RWPE2 (cell line): ENCODE measurements at regions not wholly inside any gene's neighbourhood (a gene's known extent, or its start where the extent isn't known, plus 50 kb on each side); places are given as distances from the start of the nearest gene placed in this dataset.

Experiments used
- ATAC-seq: fragments of 200-7000 bp; cut with Tn5 transposase; 3 replicates; pipeline ENCODE4 v1.9.1; 2021; ENCODE audit warnings: low read depth
- DNase-seq: peaks from one replicate; pipeline ENCODE4 v3.0.0-alpha.2; 2020; ENCODE audit warnings: low spot score
- H3K27ac ChIP-seq: fragments of 450-650 bp; 2 replicates; pipeline ENCODE4 v1.5.1; 2017; ENCODE audit warnings: mild to moderate bottlenecking; ENCODE audit not compliant: poor library complexity, severe bottlenecking
- H3K27me3 ChIP-seq: fragments of 250-450 bp; sonication (Bioruptor Pico); 2 replicates; pipeline ENCODE4 v1.5.1; 2021; ENCODE audit warnings: mild to moderate bottlenecking, moderate library complexity; ENCODE audit not compliant: insufficient read depth, poor library complexity, severe bottlenecking
- H3K36me3 ChIP-seq: fragments of 250-450 bp; sonication (Bioruptor Pico); 2 replicates; pipeline ENCODE4 v1.5.1; 2020; ENCODE audit warnings: low read depth, mild to moderate bottlenecking, moderate library complexity
- H3K4me1 ChIP-seq: fragments of 250-450 bp; sonication (Bioruptor Pico); 2 replicates; pipeline ENCODE4 v1.5.1; 2021; ENCODE audit warnings: mild to moderate bottlenecking, moderate library complexity; ENCODE audit not compliant: insufficient read depth, poor library complexity, severe bottlenecking
- H3K4me3 ChIP-seq: fragments of 250-450 bp; sonication (Bioruptor Pico); 2 replicates; pipeline ENCODE4 v1.5.1; 2021; ENCODE audit warnings: mild to moderate bottlenecking, moderate library complexity; ENCODE audit not compliant: severe bottlenecking
- H3K9me3 ChIP-seq: fragments of 250-450 bp; sonication (Bioruptor Pico); 2 replicates; pipeline ENCODE4 v1.5.1; 2021; ENCODE audit warnings: mild to moderate bottlenecking, moderate library complexity; ENCODE audit not compliant: severe bottlenecking
- TF ChIP-seq, protein P1 (sequence below): fragments of 450-650 bp; IDR thresholded peaks from one replicate; pipeline ENCODE4 v1.5.1; 2017; ENCODE audit warnings: mild to moderate bottlenecking, moderate library complexity; ENCODE audit not compliant: poor library complexity, severe bottlenecking

DNA sequence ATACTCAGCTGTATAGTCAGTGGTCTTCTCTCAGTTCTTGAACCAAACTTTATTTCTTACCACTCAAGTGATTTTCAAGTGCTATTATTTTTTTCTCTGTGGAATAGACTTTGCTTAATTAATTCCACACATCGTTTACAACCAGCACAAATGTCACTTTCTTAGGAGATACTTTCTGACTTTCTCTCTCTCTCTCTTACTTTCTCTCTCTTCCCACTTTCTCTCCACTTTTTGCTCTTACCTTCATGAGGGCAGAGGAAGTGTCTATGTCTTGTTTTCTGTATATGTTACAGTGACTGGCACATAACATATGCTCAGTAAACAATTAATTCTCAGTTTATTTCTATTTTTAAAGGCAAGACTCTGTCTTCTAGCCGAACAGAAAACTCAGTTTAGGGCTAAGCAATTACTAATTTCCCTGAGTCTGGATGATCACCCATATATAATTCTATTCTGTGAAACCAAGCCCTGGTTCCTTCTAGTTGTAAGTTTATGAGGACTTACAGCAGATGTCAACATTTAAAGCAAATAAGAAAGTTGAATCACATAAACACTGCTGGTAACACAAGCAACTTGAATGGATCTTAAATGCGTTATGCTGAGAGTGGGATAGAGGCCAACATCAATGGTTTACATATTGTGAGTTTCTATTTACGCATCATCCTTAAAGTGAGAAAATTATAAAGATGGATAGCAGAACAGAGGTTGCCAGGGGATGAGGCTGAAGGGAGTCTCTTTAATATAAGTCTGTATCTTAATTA is 791.4 kb downstream of the MTRR start:
- Histone ChIP-seq H3K4me3 (no peak overlapping the region), H3K9me3 (no peaks in the 10 kb centered on the region), H3K36me3 (no peaks in the 10 kb centered on the region), H3K27ac (no peak overlapping the region), H3K27me3 (peaks cover 13% of the 10 kb centered on the region), H3K4me1 (no peaks in the 10 kb centered on the region)
- TF ChIP-seq, protein P1, sequence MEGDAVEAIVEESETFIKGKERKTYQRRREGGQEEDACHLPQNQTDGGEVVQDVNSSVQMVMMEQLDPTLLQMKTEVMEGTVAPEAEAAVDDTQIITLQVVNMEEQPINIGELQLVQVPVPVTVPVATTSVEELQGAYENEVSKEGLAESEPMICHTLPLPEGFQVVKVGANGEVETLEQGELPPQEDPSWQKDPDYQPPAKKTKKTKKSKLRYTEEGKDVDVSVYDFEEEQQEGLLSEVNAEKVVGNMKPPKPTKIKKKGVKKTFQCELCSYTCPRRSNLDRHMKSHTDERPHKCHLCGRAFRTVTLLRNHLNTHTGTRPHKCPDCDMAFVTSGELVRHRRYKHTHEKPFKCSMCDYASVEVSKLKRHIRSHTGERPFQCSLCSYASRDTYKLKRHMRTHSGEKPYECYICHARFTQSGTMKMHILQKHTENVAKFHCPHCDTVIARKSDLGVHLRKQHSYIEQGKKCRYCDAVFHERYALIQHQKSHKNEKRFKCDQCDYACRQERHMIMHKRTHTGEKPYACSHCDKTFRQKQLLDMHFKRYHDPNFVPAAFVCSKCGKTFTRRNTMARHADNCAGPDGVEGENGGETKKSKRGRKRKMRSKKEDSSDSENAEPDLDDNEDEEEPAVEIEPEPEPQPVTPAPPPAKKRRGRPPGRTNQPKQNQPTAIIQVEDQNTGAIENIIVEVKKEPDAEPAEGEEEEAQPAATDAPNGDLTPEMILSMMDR: no peak
- DNase-seq (no peak), ATAC-seq (no peak)

GRCh38 chr5:8663374-8663773 is 794.4 kb downstream of the MTRR start:
- peaks cover 13% of the 10 kb centered on the region for H3K27me3 ChIP-seq
- H3K4me1 ChIP-seq: no peaks in the 10 kb centered on the region
- DNase-seq: no peak
- no peaks in the 10 kb centered on the region for H3K9me3 ChIP-seq
- H3K36me3 ChIP-seq: no peaks in the 10 kb centered on the region
- no peak overlapping the region for H3K27ac ChIP-seq
- ATAC-seq: no peak
- TF ChIP-seq, protein P1: no peak
- no peak overlapping the region for H3K4me3 ChIP-seq

DNA sequence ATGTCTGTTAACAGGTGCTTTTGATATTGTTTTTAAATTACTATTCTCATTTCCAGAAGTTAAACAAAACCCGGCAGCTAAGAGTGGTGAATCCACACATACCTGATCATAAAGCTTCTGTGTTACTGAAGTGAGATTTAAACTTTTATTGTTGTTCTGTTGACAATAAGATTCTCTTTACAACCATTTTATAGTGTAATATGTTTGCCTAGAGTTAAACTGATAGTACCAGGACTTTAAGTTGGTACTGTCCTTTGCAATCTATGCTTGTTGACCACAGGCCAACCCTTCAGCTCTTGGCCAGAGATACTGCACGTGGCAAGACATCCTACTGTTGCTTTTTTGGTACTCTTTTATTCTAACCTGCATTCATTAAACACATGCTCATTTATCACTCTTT is 806.2 kb downstream of the MTRR start:
- Histone ChIP-seq H3K4me1 (no peaks in the 10 kb centered on the region), H3K27me3 (peaks cover 8% of the 10 kb centered on the region), H3K4me3 (no peak overlapping the region), H3K9me3 (no peaks in the 10 kb centered on the region), H3K36me3 (no peaks in the 10 kb centered on the region), H3K27ac (no peak overlapping the region)
- ATAC-seq (no peak), DNase-seq (no peak)
- TF ChIP-seq, protein P1: no peak

DNA sequence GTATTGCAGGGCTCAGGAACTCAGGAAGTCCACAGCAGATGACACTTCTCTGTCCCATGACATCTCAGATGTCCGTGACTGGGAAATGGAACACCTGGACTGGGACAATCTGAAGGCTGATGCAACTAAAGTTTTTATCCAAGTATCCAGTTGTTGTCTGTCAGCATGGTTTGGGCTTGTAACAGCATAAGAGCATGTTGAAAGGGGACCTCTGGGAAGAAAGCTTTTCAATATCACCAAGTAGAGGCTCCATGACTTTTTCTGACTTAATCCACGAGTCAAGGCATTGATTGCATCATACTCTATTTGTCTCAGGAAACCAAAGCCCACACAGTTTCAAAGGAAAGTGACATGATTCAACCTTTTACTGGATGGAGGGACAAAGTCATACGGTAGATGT is 807.7 kb downstream of the MTRR start:
- no peak for DNase-seq
- H3K9me3 ChIP-seq: no peaks in the 10 kb centered on the region
- ATAC-seq: no peak
- H3K4me1 ChIP-seq: no peaks in the 10 kb centered on the region
- TF ChIP-seq, protein P1: no peak
- H3K27ac ChIP-seq: no peak overlapping the region
- no peak overlapping the region for H3K4me3 ChIP-seq
- H3K36me3 ChIP-seq: no peaks in the 10 kb centered on the region
- peaks cover 21% of the 10 kb centered on the region for H3K27me3 ChIP-seq

- Histone ChIP-seq H3K27me3 (peaks cover 24% of the 10 kb centered on the region), H3K4me1 (no peaks in the 10 kb centered on the region), H3K4me3 (no peak overlapping the region), H3K27ac (no peak overlapping the region), H3K9me3 (no peaks in the 10 kb centered on the region), H3K36me3 (no peaks in the 10 kb centered on the region)
- TF ChIP-seq, protein P1: no peak
- no peak for DNase-seq
- no peak for ATAC-seq
Measured at GRCh38 chr5:8682381-8682780, 813.4 kb downstream of the MTRR start.
